SHP77 (cell line): ENCODE measurements at regions not wholly inside any gene's neighbourhood (a gene's known extent, or its start where the extent isn't known, plus 50 kb on each side); places are given as distances from the start of the nearest gene placed in this dataset.

Source experiments
- DNase-seq, 2 experiments: peaks; one replicate each; lab custom pipeline; 2025; lab: John Stamatoyannopoulos, UW

DNA sequence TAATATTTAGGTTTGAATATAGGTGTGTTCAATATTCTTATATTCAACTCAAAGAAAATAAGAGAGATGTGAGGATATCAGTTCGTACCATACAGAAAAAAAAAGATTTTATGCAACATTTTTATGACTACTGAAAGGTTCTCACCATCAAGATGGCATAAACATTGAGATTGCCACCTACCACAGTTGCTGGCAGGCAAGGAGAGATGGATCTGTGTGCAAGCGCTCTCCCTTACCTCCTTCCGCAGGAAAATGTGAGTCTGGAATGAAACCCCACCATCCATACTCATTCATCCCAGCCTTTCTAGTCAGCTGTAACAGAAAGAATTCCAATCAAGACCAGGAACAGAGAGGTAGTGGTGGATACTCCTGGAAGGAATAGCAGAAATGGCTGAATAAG lies 376.9 kb downstream of the PPP3CA start:
- DNase-seq = no peak

GRCh38 chr4:100969925-100970324 lies 377.4 kb downstream of the PPP3CA start:
- DNase-seq = no peak

GRCh38 chr4:100968046-100968445 lies 379.3 kb downstream of the PPP3CA start:
- no peak for DNase-seq

GRCh38 chr4:100963627-100964026 lies 383.7 kb downstream of the PPP3CA start:
- no peak for DNase-seq

GRCh38 chr4:100962698-100963097 lies 384.6 kb downstream of the PPP3CA start:
- no peak for DNase-seq

DNA sequence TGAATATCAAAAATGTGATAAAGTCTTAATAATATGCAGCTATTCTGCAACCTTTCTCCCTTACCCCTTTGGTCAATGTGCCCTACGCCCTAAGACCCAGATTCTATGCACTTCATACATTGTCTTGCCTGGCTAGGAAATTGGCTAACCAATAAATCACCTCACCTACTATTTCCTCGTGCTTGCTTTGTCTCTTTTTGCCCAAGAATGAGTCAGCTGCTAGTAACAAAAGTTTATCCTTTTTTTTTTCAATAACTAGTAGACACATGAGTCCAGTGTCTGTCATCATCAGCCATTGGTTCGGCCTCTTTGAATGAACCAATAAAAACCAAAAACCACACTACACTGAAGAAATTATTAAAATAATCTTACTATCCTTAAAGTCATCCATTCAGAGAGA lies 387.1 kb downstream of the PPP3CA start:
- DNase-seq = no peak

GRCh38 chr4:100954046-100954445 lies 393.3 kb downstream of the PPP3CA start:
- no peak for DNase-seq

GRCh38 chr4:100953616-100954015 lies 393.7 kb downstream of the PPP3CA start:
- DNase-seq = no peak

DNA sequence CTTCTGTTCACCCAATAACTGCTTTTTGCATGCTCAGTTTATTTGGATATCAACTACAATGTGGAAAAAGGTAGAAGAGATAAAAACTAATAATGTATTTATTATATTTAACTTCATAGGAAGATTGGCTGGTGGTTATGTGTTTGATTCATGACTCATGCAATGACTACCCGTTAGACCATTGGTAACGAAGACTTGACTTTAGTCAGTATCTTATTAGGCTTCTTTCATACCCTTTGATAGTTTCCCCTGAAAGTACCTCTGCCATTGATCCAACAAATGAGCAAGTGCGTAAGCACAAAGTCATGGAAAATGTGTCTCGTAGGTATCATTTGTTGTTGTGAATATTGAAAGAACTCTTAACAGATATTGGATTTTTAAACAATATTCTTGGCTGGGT lies 394.7 kb downstream of the PPP3CA start:
- DNase-seq = no peak

- no peak for DNase-seq
These were observed 397.9 kb downstream of the PPP3CA start for GRCh38 chr4:100949350-100949935.

GRCh38 chr4:100948911-100949310 lies 398.4 kb downstream of the PPP3CA start:
- DNase-seq = no peak

DNA sequence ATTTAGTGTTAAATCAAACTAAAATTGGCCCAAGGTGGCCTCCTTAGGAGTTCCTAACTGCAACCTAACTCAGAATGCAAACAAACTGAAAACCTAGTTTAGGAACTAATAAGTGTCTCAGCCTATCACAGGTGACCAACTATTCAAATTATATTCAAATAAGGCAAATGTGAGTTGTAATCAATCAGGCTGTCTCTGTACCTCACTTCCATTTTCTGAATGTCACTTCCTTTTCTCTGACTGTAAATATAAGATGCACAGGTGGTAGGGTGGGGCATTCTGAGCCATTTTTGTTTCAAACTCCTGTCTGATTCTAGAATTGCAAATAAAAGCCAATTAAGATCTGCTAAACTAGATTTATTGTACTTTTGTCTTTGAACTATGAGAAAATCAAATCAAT lies 401.5 kb downstream of the PPP3CA start:
- no peak for DNase-seq

GRCh38 chr4:100938698-100939097 lies 408.6 kb downstream of the PPP3CA start:
- no peak for DNase-seq

DNA sequence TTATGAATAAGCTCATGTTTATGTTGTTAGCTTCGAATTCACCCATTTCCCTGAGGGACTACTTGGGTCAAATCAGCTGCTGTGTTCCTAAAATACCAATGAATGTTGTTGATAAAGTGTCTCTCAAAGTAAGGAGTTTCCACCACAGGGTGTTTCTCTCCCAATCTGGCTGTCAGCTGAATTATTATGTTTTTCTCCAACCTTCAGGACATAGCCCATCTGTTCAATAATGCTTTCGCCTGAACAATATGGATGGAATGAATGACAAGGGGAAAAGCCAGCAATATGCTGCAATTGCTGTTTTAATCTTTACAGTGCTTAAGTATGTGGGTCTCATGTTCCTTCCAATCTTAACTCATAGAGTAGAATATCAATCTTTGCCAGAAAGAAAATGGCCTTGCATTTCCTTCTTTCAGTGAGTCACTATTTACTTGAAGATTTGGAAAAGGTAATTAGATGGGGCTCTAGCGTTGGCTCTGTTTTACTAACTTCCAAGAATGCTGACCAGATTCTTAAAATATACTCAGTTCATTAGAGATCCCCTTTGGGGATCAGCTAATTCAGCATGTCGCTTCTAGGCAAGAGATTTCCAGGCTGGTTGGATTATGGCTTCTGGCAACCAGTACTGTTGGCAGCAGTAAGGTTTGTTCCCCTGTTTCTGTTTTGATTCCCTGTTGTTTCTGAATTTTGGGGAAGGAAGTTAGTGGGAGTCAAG lies 410.5 kb downstream of the PPP3CA start:
- DNase-seq = no peak

DNA sequence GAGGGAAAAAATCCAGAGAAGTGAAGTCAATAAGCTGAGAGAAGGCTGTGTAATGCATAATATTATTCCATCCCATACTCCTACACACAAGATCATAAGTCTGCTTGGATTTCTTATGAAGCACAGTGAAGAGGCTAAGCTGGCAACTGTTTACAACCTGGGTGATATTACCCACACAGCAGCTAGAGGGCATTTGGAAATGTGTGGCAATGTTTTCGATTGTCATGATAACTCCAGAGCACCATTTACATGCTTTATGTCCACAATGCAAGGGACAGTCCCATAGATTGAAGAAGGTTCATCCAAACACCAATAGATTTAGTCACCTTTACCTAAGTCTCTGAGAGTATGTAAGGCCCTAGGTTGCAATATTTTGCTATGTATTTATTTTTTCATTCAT lies 412.2 kb downstream of the PPP3CA start:
- no peak for DNase-seq

- DNase-seq = no peak
These were observed 413.7 kb downstream of the PPP3CA start for GRCh38 chr4:100933628-100934027.

GRCh38 chr4:100929758-100930157 lies 411.9 kb upstream of the EMCN start:
- peak; percentile 17 to 25 for DNase-seq

DNA sequence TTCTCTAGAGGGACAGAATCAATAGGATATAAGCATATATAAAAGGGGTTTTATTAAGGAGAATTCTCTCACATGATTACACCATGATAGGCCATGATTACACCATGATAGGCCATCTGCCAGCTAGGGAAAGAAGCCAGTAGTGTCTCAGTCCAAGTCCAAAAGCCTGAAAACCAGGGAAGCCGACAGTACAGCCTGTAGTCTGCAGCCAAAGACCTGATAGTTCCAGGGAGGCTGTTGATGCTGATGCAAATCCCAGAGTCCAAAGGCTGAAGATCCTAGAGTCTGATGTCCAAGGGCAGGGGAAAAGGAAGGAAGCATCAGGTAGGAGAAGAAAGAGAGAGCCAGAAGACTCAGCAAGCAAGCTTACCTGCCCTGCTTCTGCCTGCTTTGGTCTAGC lies 411.3 kb upstream of the EMCN start:
- DNase-seq = no peak

DNA sequence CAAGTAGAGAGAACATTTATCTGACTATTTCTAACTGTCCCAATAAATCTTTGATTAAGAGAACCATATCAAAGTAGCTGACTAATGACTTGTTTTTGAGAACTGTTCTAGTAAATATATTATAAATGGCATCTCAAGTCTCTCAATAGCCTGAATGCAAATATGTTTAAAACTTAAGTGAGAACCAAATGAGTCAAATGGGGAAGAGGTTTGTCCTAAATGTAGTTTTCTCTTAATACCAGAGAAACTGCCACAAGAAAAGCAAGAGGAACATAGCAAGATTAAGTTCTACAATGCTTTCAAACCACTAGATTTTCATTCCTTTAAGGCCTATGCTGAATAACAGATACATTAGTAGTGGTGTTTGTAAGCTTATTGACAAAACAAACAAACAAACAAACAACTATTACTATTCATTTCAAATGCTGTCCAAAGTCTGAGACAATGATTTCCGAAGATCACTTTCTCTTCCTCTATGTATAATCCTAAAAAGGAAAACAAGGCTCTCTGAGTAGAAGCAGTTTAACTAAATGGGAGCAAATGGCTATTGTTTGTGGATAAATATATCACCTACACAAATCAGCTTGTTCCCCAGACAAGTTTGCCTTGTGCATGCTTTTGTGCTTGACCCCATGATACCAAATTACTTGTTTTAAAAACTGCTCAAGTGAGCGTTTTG lies 408.4 kb upstream of the EMCN start:
- no peak for DNase-seq

DNA sequence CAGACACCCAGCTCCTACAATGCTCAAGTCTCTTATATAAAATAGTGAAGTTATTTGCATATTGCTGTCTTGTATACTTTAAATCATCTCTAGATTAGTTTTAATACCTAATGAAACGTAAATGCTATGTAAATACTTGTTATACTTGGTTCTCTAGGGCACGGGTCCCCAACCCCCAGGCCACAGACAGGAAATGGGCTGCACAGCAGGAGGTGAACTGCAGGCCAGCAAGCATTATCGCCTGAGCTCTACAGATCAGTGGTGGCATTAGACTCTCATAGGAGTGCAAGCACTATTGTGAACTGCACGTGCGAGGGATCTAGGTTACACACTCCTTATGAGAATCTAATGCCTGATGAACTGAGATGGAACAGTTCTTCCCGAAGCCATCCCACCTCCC lies 395.9 kb upstream of the EMCN start:
- DNase-seq = no peak

- no peak for DNase-seq
These were observed 390.7 kb upstream of the EMCN start for GRCh38 chr4:100908540-100908939.

DNA sequence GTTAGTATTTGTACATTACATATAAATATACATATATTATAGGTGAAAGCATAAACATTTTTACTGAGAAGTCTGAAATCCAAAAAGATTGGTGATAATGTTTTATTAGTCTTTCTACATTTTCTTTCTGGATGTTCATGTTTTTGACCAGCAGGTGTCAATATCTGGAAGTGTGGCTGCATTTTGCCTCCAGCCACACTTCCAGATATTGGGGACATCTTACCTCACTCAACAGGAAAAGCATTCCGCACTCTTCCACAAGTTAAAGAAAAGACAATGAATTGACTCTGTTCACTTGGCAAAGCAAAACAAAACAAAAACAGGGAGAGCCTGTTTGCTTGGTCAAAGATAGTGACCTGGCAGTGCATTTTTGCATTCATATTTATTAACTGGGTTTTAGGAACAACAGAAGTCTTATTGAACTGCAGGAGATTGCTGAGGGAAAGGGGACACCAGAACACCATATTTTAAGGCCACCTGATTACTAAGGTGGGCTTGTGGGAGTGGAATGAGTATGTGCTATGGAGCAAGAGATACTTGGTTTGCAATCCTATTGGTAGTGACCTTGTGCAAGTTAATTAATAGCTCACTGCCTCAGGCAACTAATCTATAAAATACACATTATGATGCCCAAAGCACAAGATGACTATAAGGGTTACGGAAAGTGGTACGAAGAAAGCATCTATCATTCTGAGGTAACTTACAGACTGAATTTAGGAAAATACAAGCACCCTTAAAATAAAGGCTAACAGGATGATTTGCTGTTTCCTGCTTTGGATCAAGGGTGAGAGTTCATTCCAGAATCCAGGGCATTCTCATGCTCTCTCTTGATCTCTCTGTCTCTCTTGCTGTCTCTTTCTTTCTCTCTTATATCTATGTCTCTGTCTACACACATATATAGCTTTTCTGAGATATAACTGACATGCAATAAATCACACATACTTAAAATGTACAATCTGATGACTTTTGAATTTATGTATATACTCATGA lies 389.9 kb upstream of the EMCN start:
- no peak for DNase-seq
